HG03442 (cell line): ENCODE measurements at regions not wholly inside any gene's neighbourhood (a gene's known extent, or its start where the extent isn't known, plus 50 kb on each side); places are given as distances from the start of the nearest gene placed in this dataset.
"Not testable (repeated sequence)": the region's sequence is repeated elsewhere in the genome, so short reads cannot be mapped to it uniquely, and the experiment has no call there.

ENCODE experiments used
- ATAC-seq: cut with Tn5 transposase; IDR thresholded peaks from one replicate; pipeline ENCODE4 v1.9.1; 2021; ENCODE audit warnings: mild to moderate bottlenecking, moderate library complexity; ENCODE audit not compliant: unreplicated experiment

DNA sequence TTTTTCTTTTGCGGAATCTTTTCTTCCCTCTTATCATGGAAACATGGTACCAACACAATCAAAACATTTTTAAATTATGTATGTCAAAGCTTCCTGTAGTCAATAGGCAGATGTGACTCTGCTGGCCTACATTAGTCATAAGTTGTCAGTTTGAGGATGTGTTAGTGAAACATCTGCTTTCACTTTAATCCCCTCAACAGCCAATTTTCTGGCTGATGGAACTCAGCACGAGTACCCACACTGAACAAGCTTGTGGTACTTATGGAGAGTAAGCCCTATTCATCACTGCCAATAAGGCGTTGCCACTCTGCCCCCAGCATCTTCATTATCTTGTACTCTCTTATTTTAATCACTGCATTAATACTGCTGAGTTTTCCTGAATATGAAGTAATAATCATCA lies 1034.4 kb downstream of the CDH9 start:
- ATAC-seq = no peak

DNA sequence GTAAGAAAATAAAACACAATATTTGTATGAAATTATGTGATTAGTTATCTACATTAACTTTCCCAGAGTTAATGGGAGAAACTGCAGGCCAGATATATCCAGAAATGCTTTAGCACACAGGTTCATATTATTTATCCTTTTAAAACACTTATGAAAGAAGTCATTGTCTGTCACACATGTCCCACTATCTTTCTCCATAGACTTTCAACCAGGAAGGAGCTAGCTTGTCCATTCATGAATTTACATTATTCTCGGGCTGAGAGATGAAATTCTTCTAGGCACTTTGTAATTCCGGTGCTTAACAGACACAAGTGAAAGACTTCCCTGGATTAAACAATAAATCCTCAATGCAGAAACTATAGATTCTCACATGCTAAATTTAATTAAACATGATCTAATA lies 1043.2 kb downstream of the CDH9 start:
- no peak for ATAC-seq

DNA sequence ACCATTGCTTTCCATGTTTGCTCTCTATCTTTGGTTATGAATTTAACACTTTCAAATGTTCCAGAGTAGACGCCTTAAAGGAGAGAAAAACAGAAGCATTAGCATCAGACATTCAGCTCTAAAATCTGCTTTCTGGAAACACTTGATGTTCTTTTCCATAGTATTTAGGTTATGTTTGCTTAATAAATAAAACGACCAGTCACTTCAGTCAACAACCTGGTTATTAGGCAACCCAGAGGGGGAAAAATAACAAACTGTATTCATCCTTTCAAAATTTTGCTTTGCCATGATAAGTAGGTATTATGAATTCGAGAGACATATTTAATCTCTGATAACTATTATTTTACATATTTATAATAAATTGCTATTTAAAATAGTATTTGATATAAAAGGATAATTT lies 1044.7 kb downstream of the CDH9 start:
- ATAC-seq = no peak

DNA sequence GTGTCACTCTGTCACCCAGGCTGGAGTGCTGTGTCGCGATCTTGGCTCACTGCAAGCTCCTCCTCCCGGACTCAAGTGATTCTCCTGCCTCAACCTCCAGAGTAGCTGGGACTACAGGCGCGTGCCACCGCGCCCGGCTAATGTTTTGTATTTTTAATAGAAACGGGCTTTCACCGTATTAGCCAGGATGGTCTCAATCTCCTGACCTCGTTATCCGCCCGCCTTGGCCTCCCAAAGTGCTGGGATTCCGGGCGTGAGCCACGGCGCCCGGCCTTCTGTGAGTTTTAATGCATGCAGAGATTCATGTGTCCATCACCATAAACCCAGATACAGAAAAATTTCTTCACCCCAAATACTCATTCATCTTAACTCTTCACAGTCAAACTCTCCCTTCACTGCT lies 1046.7 kb downstream of the CDH9 start:
- no peak for ATAC-seq

DNA sequence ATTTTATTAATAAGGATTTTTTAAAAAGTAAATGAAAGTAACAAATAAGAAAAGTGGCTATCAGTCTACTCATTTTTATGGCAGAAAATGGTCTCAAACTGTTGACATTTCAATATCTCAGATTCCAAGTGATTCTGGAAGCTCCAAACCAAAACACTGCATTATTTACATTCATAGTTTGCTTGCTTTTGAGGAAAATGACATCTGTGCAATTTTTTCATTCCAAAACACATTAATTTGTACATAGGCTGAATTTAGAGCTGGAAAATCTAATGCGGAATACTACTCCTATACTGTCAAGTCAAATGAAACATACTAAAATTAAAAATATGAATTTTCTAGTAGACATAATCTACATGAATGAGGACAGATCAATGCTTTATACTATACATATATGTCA lies 1047.6 kb downstream of the CDH9 start:
- ATAC-seq = no peak

DNA sequence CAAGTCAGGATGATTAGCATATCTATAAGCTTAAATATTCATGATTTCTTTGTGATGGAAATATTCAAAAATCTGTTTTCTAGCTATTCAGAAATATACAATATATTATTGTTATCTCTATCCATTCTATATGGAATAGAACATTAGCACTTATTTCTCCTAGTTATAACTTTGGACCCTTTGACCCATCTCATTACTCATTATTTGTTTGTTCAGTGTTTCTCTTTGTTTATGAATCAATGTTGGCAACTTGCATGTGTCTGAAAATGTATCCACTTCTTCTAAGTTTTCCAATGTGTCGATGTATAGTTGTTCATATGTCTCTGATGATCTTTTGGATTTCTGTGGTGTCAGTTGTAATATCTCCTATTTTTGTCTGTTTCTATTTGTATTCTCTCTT lies 1059.3 kb downstream of the CDH9 start:
- no peak for ATAC-seq

DNA sequence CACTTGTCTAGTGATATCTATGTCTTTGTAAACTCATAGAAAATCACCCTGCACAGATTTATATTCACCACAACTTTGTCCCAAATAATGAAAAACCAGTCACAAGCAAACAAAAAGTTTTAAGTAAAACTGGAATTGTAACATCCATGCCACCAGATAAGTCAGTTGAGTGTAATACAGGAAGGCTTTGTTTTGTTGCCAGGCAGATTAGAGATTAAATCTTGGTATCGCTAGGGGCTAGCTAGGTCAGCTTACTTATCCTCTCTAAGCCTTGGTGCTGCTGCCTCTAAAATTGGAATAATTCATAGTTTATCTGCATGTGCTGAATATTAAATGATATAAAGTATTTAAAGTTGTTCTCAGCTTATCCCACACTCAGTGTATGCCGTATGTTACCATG lies 1062.5 kb downstream of the CDH9 start:
- no peak for ATAC-seq

DNA sequence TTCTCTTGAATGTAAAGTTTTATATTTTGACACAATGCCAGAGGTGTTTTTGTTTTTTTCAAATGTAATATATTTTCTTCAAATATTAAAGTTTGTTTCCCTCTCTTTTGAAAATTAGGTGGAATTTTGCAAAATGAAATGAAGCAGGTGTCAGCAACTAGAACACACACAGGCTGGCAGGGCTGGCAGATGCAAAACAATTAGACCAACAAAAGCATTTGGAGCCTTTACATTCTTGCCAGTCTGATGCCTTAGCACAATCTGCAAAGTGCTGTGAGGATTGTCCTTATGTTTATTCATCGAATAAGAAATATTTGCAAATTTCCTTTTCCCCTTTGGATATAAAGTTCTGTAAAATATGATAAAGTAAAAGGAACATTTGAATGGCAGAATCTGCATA lies 1063.9 kb downstream of the CDH9 start:
- no peak for ATAC-seq

DNA sequence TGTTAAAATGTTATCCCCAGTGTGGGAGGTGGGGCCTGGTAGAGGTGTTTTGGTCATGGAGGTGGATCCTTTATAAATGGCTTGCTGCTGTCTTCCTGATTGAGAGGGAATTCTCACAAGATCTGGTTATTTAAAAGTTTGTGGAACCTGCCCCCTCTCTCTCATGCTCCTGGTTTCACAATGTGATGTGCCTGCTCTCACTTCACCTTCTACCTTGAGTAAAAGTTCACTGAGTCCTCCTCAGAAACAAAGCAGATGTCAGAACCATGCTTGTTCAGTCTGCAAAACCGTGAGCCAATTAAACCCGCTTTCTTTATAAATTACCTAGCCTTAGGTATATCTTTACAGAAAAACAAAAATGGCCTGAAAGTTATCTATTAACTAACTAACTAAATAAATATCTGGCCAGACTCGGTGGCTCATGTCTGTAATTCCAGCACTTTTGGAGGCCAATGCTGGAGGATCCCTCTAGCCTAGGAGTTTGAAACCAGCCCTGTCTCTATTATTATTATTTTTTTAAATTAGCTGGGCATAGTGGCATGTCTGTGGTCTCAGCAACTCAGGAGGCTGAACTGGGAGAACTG lies 1067.4 kb downstream of the CDH9 start:
- ATAC-seq = no peak

DNA sequence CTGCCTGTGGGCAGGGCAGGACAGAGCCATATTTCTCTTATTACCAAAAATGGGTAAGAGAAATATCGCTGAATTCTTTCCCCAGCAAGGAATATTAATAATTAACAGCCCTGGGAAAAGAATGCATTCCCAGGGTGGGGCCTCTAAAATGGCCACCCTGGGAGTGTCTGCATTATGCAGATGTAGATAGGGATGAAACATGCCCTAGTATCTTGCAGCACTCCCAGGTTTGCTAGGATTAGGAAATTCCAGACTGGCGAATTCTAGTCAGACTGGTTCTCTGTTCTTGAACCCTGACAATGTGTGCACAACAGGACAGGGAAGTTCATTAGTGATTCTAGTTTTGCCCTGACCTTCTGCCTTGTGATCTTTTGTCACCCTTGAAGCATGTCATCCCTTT lies 1069.3 kb downstream of the CDH9 start:
- not testable (repeated sequence) for ATAC-seq

DNA sequence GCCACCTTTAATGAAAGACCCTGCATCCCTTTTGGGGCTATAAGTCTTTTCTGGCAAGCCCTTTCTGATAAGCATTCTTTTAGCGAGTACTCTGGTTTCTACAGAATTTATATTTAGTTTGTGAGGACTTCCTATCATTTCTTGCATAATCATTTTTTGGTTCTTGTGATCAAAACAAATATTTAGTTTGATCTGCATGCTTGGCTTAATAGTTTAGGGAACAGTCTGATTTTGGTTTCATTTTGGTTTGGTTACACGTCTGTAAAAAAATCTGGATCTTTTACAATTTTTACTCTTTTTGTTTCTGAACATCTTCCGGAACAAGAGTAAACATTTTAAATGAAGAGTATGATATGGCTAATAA lies 1074.4 kb downstream of the CDH9 start:
- no peak for ATAC-seq

DNA sequence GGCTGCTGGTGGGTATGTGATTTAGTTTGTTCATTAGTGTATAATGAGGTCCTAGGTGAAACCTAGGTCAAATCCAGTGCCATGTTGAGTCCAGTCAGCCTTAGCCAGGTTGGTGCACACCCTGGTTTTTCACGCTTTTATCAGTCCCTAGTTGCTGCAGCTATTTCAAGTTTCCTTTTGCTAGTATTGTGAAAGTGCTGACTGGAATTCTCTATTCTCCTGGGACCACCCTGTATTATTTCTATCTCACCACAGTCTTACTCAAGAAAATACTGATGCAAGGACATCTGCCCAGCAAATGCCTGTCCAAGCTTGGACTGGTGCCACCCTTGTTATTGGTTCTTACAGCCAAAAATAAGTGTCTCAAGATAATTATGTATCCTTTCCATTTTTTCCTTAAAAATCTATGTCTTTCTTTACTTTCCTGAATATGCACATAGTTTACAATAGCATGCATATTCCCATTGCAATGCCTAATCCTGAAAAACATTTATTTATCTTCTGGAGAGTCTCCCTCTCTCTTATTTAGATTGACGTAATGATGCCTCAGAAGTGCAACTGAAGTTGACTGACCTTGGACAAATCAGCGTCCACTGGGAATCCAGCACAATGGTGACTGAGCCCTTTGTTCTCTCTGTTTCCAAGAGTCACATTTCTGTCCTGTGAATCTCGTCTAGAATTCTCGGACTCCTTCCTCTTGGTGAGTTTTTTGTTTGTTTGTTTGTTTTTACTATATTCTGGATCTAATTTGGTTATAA lies 1075.0 kb downstream of the CDH9 start:
- ATAC-seq = no peak

DNA sequence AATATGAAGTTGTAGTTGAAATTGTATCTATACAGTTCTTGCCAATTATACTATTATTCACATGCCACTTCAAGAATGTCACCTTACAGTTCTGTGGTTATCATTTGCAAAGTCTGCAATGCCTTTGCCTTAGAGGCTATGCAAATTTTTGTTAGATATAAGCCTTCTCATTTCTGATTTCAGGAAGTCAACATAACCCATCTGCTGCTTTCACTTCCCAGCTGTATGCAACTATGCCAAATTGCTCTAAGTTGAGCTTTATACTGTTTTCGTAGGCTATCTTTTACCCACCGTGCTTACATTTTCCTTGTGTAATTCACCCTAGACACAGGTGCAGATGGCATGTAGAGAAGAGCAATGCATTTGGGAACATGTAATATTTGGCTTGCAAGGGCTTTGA lies 1083.0 kb downstream of the CDH9 start:
- no peak for ATAC-seq

DNA sequence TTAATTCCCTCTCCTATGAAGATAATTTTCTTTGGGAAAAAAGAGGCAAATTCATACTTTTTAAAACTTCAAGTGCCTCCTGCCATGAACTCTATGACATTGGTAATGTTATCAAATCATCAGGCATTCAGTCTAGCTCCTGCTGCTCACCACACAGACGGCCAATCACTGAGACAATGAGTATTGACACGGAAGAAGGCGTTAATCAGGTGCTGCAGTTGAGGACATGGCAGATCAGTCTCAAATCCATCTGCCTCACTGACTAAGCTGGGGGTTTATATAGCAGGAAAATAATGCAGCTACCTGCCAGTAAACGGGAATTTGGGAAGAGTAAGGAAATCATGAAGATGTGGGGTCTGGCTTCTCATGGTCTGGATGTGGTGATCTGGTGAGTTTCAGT lies 1087.7 kb downstream of the CDH9 start:
- ATAC-seq = no peak

DNA sequence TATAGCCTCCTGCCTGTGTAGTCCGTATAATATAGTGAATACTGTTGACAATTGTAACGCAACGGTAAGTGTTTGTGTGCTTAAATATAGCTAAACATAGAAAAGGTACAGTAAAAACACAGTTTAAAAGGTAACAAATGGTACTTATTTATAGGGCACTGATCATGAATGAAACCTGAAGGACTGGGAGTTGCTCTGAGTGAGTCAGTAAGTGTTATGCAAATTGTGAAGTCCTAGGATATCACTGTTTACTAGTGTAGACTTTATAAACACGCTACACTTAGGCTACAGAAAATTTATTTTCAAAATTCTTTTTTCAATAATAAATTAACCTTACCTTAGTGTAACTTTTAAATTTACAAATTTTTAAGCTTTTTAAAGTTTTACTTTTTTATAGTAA lies 1090.1 kb downstream of the CDH9 start:
- no peak for ATAC-seq

DNA sequence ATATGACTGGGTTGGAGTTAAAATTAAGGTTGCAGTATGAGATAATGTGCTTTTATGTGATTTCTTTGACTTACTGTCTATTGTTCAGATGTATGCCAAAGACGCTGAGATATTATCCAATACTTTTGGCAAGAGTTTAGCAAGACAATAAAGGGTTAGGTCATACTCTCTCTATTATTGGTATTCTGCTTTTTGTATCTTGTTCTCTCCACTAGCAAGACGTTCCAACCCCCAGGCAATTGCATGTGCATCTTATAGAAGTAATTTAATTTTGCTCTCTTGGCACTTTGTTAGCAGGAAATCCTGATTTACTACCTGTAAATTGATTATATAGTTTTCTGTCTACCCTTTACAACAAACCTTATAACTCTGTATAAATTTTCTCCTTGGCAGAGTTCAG lies 1093.6 kb downstream of the CDH9 start:
- ATAC-seq = no peak

DNA sequence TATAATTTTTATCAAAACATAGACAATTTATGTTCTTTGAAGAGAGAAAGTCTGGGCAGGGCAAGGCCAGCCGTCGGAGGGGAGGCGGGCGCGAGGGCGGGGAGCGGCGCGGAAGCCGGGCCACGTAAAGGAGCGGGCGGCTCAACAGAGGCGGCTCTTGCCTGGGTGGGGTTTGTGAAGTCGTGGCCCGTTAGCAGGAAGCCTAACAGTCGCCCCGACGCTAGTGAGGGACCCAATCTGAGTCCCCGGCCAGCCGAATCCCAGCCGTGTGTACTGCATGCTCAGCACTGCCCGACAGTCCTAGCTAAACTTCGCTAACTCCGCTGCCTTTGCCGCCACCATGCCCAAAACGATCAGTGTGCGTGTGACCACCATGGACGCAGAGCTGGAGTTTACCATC lies 1129.2 kb downstream of the CDH9 start:
- no peak for ATAC-seq

DNA sequence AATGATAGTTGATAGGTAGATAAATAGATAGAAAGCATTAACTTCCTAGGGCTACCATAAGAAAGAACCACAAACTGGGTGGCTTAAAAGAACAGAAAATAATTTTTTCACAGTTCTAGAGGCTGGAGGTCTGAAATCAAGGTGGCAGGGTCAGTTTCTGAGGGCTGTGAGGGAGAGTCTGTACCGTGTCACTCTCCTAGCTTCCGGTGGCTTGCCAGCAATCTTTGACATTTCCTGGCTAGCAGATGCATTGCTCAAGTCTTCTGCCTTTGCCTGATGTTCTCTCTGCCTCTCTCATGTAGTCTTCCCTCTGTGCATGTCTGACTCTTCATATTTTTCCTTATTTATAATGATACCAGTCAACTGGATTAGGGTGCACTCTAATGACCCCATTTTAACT lies 1132.7 kb downstream of the CDH9 start:
- ATAC-seq = no peak

DNA sequence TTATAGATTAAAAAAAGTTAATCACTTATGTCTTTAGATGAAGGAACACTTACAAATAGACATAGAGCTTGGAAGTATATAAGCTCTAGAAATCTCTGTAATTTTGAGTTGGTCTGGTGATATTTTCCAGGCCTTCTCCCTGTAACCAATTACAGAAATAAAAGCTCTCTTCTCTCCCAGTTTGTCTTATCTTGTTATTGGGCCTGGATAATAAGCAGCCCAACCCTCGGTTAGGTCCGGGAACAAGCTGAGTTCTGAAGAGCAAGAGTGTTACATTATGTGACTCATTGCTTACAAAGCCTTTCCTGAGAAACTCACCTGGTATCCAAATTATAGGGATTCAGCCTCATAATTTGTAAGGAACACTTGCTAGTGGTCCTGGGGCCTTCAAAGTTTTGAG lies 1146.2 kb downstream of the CDH9 start:
- no peak for ATAC-seq

DNA sequence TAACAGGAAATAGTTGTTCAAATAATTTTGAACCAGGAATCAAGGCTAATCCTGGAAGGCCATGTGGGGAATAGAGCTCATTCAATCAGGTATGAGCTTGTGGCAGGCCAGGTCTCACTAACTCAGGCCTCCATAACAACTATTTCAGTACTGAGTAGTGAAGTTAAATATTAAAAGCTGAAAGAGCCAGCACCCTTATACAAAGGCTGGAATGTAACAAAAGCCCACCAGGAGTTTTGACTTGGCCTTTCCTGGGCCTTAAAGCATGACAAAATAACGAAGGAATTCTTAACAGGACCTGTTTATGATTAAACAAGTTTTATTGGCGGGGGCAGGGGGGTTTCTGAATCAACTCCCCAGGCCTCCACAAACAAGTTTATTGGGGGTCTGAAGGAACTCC lies 1146.7 kb downstream of the CDH9 start:
- no peak for ATAC-seq

DNA sequence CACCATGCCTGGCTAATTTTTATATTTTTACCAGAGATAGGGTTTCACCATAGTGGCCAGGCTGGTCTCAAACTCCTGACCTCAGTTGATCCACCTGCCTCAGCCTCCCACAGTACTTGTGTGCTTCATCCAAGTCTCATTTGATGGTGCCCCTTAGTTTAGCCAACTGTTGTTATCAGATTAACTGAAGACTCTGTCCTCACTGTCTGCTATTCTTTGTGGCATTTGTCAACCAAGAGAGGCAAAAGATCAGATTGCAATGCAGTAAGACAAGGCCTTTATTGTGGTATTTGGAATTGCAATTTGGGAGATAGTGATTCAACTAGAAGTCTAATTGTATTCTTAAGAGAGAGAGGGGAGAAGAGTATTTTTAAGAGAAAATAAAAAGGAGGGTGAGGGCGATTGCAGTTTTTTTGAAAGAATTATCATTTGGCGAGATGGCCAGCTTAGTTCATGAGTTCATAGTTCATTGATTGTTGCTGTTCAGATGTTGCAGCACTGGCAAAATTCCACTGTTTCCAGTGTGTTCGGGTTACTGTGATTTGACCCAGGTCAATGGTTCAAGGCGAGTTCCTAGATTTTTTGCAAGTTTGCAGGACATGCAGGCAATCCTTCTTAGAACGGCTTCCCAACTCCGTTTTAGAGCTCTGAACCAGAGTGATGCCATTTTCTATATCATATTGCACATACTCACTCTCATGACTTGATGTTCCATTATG lies 1156.9 kb downstream of the CDH9 start:
- no peak for ATAC-seq

DNA sequence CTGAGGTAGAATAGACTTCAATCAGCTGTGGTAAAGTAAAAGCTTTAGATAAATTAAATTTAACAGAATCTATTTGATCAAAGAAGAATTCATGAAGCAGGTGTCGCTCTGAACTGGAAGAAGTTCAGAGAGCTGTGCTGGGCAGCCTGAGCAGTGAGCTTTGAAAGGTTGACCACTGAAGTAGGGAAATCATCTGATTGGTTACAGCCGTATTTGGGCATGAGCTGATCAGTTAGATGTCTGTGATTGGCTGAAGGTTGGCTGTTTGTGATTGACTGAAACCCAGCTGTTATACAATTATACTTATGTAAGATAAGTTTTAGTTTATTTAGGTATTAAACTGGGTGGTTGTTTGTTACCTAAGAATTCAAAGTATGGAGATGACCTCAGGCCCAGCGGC lies 1174.6 kb downstream of the CDH9 start:
- no peak for ATAC-seq
